ENCODE measurements at regions not wholly inside any gene's neighbourhood (a gene's known extent, or its start where the extent isn't known, plus 50 kb on each side); places are given as distances from the start of the nearest gene placed in this dataset.

DNA sequence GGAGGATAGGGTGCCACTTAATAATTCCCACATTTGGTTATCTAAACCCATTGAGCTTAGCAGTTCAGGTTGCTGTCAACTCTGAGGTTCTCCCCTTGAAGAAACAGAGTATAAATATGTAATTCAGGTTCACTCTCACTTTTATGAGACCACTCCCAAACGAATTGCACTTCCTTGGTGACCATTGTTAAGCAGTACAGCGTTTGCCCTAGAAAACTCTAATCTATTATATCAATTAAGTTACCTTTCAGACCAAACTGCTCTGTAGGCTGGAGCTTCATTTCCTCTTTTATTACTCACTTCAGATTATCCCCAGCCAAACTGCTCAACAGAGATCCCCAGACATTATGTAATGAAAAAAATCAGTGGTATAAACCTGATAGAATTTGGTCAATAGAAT lies 1317.0 kb upstream of the ACO1 start:
- H3K4me2 ChIP-seq (ENCODE audit: low read depth, low read length, poor library complexity, severe bottlenecking): no peak overlapping the region
- H4K20me1 ChIP-seq (ENCODE audit: insufficient read depth, low read length, poor library complexity, severe bottlenecking): no peaks in the 10 kb centered on the region
- H3K27me3 ChIP-seq (ENCODE audit: insufficient read depth, low read length, poor library complexity, severe bottlenecking): no peaks in the 10 kb centered on the region
- H3K9ac ChIP-seq (ENCODE audit: low read depth, low read length, poor library complexity, severe bottlenecking): no peak overlapping the region
- no peaks in the 10 kb centered on the region for H3K9me2 ChIP-seq (replicated peaks; ENCODE audit: low read depth, low read length)
- no peaks in the 10 kb centered on the region for H3K4me1 ChIP-seq (ENCODE audit: insufficient read depth, low read length, poor library complexity, severe bottlenecking)
- no peak overlapping the region for H2AFZ ChIP-seq (ENCODE audit: low read length)
- H3K4me3 ChIP-seq (ENCODE audit: low read length, poor library complexity, severe bottlenecking): no peak overlapping the region
- no peaks in the 10 kb centered on the region for H3F3A ChIP-seq (ENCODE audit: low read depth)
- TF ChIP-seq, protein P1, sequence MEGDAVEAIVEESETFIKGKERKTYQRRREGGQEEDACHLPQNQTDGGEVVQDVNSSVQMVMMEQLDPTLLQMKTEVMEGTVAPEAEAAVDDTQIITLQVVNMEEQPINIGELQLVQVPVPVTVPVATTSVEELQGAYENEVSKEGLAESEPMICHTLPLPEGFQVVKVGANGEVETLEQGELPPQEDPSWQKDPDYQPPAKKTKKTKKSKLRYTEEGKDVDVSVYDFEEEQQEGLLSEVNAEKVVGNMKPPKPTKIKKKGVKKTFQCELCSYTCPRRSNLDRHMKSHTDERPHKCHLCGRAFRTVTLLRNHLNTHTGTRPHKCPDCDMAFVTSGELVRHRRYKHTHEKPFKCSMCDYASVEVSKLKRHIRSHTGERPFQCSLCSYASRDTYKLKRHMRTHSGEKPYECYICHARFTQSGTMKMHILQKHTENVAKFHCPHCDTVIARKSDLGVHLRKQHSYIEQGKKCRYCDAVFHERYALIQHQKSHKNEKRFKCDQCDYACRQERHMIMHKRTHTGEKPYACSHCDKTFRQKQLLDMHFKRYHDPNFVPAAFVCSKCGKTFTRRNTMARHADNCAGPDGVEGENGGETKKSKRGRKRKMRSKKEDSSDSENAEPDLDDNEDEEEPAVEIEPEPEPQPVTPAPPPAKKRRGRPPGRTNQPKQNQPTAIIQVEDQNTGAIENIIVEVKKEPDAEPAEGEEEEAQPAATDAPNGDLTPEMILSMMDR (conservative IDR thresholded peaks at IDR 0.05; ENCODE audit: low read length): no peak
- TF ChIP-seq EZH2phosphoT487 (IDR thresholded peaks at IDR 0.05; ENCODE audit: borderline replicate concordance): no peak
- H3K79me2 ChIP-seq (ENCODE audit: insufficient read depth, low read length): no peaks in the 10 kb centered on the region
- H3K9me3 ChIP-seq (ENCODE audit: insufficient read depth, low read depth, low read length): no peaks in the 10 kb centered on the region
- H3K36me3 ChIP-seq (ENCODE audit: insufficient read depth, low read length): no peaks in the 10 kb centered on the region

DNA sequence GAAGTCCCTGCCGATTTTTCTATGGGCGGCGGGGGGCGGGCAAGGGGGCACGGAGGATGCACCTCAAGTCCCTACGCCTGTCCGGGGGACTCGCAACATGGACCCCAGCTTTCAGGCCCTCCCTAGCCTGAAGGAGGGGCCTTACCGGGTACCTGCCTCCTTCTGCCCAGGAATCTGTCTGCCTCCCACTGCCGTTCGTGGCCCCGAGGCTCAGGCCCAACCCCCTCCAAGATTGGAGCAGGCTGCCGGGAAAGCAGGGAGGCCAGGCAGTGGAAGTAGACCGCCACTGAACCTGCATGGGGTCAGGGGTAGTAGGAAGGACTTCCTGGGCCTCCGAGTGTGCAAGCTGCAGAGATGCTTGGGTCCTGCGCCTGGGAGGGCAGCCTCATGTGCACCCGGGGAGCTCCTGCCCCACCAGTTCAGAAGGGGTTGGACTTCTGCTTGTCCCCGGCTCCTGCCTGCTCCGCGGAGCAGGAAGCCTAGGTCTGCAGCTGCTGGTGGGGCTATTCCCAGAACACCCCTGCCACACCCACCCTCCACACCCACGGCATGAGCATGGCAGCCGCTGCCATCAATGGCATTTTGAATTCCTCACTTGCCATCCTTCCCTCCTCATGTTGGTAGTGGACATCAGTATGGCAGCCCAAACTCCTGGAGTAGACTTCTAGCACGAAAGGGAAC lies 1312.7 kb upstream of the ACO1 start:
- H2AFZ ChIP-seq (ENCODE audit: low read length): no peak overlapping the region
- H3K79me2 ChIP-seq (ENCODE audit: insufficient read depth, low read length): no peaks in the 10 kb centered on the region
- no peaks in the 10 kb centered on the region for H3K9me2 ChIP-seq (replicated peaks; ENCODE audit: low read depth, low read length)
- H3K9ac ChIP-seq (ENCODE audit: low read depth, low read length, poor library complexity, severe bottlenecking): no peak overlapping the region
- no peaks in the 10 kb centered on the region for H3F3A ChIP-seq (ENCODE audit: low read depth)
- no peak for TF ChIP-seq EZH2phosphoT487 (IDR thresholded peaks at IDR 0.05; ENCODE audit: borderline replicate concordance)
- TF ChIP-seq, protein P1 (conservative IDR thresholded peaks at IDR 0.05; ENCODE audit: low read length): no peak
- no peaks in the 10 kb centered on the region for H3K36me3 ChIP-seq (ENCODE audit: insufficient read depth, low read length)
- H3K9me3 ChIP-seq (ENCODE audit: insufficient read depth, low read depth, low read length): no peaks in the 10 kb centered on the region
- H3K4me3 ChIP-seq (ENCODE audit: low read length, poor library complexity, severe bottlenecking): no peak overlapping the region
- H3K4me2 ChIP-seq (ENCODE audit: low read depth, low read length, poor library complexity, severe bottlenecking): no peak overlapping the region
- no peaks in the 10 kb centered on the region for H3K4me1 ChIP-seq (ENCODE audit: insufficient read depth, low read length, poor library complexity, severe bottlenecking)
- H3K27me3 ChIP-seq (ENCODE audit: insufficient read depth, low read length, poor library complexity, severe bottlenecking): no peaks in the 10 kb centered on the region
- no peaks in the 10 kb centered on the region for H4K20me1 ChIP-seq (ENCODE audit: insufficient read depth, low read length, poor library complexity, severe bottlenecking)

DNA sequence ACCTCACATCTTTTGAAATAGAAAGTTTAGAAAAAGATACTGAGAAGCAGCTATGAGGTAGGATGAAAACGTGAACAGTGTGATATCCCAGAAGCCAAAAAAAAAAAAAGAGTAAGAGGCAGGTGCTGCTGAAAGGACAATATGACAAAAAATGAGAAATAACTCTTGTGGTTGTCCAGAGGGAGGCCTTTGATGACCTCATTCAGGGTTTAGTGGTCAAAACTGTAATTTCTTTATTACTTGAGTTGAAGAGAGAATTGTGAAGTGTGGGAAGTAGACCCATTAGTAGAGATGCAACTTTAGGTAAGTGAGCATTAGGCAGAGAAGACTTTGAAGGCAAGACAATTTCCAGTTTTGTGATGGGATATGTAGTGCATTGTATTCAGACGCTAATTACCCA lies 1306.3 kb upstream of the ACO1 start:
- TF ChIP-seq, protein P1 (conservative IDR thresholded peaks at IDR 0.05; ENCODE audit: low read length): no peak
- TF ChIP-seq EZH2phosphoT487 (IDR thresholded peaks at IDR 0.05; ENCODE audit: borderline replicate concordance): no peak
- H3K36me3 ChIP-seq (ENCODE audit: insufficient read depth, low read length): no peaks in the 10 kb centered on the region
- H3K9me2 ChIP-seq (replicated peaks; ENCODE audit: low read depth, low read length): no peaks in the 10 kb centered on the region
- H3F3A ChIP-seq (ENCODE audit: low read depth): no peaks in the 10 kb centered on the region
- no peaks in the 10 kb centered on the region for H3K79me2 ChIP-seq (ENCODE audit: insufficient read depth, low read length)
- no peak overlapping the region for H3K9ac ChIP-seq (ENCODE audit: low read depth, low read length, poor library complexity, severe bottlenecking)
- no peak overlapping the region for H2AFZ ChIP-seq (ENCODE audit: low read length)
- no peak overlapping the region for H3K4me3 ChIP-seq (ENCODE audit: low read length, poor library complexity, severe bottlenecking)
- no peaks in the 10 kb centered on the region for H3K4me1 ChIP-seq (ENCODE audit: insufficient read depth, low read length, poor library complexity, severe bottlenecking)
- H4K20me1 ChIP-seq (ENCODE audit: insufficient read depth, low read length, poor library complexity, severe bottlenecking): no peaks in the 10 kb centered on the region
- H3K27me3 ChIP-seq (ENCODE audit: insufficient read depth, low read length, poor library complexity, severe bottlenecking): no peaks in the 10 kb centered on the region
- no peaks in the 10 kb centered on the region for H3K9me3 ChIP-seq (ENCODE audit: insufficient read depth, low read depth, low read length)
- no peak overlapping the region for H3K4me2 ChIP-seq (ENCODE audit: low read depth, low read length, poor library complexity, severe bottlenecking)

Measured in Loucy (cell line).